NCI-H2029 (cell line): ENCODE measurements at regions not wholly inside any gene's neighbourhood (a gene's known extent, or its start where the extent isn't known, plus 50 kb on each side); places are given as distances from the start of the nearest gene placed in this dataset.
A peak's percentile ranks its signal among the peaks of the same experiment; 100 is the strongest.
"Not testable (repeated sequence)": the region's sequence is repeated elsewhere in the genome, so short reads cannot be mapped to it uniquely, and the experiment has no call there.

Source experiments
- DNase-seq: peaks from one replicate; lab custom pipeline; 2025; lab: John Stamatoyannopoulos, UW

- not testable (repeated sequence) for DNase-seq
Observed at GRCh38 chr2:85969367-85969766, 80.6 kb upstream of the ST3GAL5 start.

- not testable (repeated sequence) for DNase-seq
Observed at GRCh38 chr2:85965770-85966169, 77.0 kb upstream of the ST3GAL5 start.

- not testable (repeated sequence) for DNase-seq
Observed at GRCh38 chr2:85963747-85964418, 75.1 kb upstream of the ST3GAL5 start.

DNA sequence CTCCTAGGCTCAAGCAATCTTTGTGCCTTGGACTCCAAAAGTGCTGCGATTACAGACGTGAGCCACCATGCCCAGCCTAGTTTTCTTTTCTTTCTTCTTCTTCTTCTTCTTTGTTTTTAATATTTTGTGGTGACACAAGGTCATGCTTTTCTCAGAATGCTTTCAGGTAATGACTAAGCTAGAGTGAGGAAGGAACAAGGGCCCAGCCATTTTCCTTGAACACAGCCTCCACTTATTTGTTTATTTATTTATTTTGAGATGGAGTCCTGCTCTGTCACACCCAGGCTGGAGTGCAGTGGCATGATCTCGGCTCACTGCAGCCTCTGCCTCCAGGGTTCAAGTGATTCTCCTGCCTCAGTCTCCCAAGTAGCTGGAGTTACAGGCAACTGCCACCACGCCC is 74.3 kb upstream of the ST3GAL5 start:
- DNase-seq, result no peak

DNA sequence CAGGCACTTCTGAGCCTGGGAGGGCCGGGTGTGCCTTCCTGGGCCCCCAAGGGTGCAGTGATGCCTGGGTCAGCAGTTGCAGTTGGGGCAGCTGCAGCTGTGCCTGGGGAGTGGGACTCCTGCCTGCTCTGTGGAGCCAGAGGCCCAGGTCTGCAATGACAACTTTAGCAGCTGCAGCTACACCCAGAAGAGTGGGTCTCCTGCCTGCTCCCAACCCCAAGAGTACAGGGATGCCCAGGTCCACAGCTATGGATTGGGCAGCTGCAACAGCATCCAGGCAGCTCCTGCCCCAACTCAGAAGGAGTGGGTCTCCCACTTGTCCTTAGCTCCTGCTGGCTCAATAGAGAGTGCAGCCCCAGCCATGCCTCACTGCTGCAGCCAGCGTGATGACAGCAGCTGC is 73.0 kb upstream of the ST3GAL5 start:
- DNase-seq, result no peak

DNA sequence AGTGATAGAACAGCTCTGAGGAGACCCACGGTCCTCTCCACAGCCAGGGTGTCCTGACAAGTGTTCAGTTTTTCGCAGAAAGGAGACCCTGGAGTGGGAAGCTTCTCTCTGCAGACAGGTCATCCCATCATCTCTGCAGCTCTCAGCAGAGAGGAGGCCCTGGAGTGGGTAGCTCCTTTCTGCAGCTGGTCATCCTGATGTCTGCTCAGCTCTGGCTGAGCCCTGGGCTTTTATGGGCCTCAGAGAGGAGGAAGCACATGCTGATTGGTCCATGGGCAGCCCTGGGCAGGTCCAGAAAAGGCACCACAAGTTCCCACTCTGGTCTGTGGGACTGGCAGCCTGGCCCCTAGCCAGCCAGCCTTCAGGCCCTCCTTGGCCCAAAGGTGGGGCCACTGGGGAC is 72.3 kb upstream of the ST3GAL5 start:
- DNase-seq, result no peak

DNA sequence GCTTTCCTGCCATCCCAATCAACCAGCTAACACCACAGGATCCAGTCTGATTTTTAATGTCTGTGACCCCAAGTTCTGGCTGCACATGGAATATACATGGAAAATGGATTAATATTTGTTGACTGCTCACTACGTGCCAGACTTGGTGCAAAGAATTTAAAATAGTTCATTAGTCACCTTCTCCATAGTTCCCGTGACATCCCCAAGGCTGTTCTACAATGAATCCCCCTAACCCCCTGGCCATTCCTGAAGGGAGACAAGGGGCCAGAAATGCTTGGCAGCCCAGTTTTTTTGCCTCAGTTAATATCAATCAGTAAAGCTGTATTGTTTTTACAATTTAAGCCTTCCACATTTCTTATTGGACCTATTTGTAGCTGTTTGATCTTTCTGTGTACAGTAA is 71.0 kb upstream of the ST3GAL5 start:
- DNase-seq, result no peak

- DNase-seq, result no peak
Observed at GRCh38 chr2:85959185-85959584, 70.4 kb upstream of the ST3GAL5 start.

DNA sequence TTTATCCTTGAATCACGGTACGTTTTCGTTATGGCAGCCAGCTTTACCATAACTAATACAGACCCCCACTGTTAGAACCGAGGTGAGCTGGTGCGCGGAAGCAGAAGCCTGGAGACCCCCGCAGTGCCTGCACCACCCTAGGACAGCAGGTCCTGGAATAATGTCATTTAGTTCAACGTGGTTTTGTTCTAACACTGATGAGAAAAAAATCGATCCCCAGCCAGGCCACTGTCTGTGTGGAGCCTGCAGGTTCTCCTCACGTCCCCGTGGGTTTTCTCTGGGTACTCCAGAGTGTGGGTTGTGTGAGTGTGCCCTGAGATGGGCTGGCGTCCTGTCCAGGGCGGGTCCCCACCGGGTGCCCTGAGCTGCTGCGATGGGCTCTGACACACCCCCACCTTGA is 69.9 kb upstream of the ST3GAL5 start:
- DNase-seq, result no peak

DNA sequence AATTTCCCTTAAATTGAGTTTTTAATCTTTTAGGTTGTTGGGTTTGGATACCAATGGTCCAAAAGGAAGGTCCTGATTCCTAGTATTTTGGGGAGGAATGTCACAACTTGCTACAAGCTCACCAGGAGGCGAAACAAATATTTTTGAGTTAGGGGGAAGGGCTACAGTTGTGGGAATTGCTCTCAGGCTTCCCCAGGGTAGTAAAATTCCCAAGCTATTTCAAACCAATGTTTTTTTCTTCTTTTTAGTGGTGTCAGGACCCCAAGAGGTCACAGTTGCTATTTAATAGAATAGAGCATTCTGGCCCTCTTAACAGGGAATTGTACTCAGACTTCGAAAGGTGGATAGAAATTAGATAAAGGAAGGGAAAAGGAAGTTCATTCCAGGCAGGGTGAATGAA is 68.5 kb upstream of the ST3GAL5 start:
- no peak for DNase-seq

DNA sequence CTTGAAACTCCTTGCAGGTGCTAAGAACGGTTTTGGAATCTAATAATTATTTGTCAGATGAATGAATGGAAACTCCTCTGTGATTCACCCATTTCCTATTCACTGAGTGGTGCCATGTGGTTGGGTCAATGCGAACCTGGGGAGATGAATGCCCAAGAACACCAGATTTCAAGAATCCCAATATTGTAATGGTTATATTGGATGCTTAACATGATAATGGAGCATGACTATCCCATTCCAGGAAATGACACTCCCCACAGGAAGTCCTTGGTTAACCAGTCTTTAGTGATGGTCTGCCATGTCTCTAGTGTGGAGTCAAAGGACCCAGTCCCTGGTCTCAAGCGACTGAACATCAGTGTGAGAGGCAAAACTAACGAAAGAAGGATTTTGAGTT is 67.9 kb upstream of the ST3GAL5 start:
- no peak for DNase-seq

DNA sequence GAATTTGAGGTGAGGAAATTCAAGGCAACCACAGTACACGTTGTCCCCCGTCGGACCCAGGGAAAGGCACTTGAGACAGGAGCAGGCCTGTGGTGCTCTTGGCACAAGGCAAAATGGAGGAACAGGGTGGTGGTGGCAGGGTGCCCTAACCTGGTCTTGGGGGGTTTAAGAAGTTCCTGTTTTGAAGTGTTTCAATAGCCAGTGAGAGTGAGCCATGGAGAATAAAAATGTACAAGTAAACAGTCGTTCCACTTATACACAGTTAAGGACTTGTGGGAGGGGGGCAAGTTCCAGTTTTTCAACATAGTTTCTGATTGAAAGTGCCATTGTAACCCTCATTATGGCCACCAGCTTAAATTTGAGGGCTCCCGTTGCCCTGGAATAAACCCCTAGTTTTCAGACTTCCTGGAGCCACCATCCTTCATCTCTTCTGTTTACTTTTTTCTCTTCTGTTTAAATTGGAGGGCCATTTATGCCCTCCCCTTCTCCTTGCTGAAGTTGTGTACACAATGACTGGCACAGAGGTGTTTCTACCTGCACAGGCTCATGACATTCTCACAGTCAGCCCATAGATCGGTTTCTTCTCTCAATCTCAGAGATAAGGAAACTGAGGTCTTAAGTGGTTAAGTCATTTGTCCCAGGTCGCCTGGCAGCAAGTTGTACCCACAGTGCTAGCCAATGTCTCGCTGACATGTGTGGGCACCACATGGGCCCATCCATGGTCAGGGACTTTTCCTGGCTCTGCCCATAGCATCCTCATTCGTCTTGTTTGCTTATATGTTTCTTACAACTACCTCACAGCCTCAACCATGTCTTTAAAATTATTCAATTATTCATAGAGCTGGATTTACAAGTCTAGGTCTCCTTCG is 66.0 kb upstream of the ST3GAL5 start:
- DNase-seq, result peak; percentile 68

DNA sequence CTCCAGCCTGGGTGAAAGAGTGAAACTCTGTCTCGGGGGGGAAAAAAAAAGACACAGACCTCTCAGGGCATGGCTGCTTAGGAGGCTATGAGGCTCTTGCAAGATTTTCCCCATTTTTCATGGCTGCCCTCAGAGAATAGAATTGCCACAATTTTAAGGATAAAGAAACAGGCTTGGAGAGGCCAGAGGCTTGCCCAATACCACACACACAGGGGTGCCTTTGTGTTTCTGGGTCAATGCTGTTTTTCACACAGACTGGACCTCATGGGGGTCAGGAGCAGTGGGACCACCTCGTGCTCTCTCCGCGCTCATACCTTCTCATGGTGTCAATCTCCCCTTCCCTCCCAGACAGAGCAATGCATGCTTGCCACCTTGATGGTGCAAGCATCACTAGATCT is 65.4 kb upstream of the ST3GAL5 start:
- no peak for DNase-seq

DNA sequence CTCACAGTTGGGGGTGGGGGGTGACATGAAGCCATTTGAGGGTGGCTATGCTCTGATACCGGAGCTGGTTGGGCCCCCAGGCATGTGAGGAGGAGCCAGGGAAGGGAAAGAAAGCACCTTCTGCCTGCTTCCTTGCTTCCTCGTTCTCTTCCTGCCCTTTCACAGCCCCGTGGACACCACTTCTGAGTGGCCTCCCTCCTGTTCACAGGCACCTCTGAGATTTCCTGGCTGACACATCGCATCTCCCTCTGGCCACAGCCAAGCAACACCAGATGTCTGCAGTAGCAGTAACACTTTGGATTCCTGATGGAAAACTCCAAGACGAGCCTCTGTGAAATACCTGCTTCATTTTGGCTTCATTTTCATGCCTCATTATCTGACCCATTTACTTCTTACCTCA is 64.7 kb upstream of the ST3GAL5 start:
- DNase-seq, result no peak

GRCh38 chr2:85952196-85952734 is 63.5 kb upstream of the ST3GAL5 start:
- DNase-seq, result no peak

DNA sequence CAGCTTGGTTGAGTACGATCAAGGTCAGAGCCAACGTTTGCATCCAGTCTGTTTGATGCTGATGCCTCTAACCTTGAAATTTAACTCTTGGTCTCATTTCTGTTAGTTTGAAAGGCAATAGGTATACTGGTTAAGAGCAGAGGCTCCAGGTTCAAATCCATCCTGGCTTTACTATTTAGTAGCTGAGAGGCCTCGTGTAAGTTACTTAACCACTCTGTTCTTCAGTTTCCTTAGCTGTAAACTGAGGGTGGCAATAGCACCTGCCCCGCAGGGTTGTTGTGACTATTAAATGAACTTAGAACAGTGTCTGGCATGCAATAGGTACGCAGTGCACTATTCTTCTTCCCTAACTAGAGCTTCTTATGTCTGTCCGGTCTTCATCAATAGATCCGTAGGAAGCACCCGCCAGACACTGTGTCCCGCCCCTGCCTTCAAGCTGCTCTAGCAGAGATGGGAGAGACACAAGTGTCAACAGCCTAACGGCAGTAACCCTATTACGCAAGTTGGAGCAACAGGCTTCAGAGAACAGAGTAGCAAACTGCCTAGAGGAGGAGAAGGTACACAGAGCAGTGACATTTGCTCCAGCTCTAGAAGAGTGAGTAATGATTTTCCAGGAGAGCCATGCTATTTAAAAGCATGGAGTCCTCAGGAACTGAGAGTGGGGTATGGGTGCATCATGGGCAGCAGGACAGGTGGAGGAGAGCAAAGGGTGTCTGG is 62.7 kb upstream of the ST3GAL5 start:
- DNase-seq, result no peak

DNA sequence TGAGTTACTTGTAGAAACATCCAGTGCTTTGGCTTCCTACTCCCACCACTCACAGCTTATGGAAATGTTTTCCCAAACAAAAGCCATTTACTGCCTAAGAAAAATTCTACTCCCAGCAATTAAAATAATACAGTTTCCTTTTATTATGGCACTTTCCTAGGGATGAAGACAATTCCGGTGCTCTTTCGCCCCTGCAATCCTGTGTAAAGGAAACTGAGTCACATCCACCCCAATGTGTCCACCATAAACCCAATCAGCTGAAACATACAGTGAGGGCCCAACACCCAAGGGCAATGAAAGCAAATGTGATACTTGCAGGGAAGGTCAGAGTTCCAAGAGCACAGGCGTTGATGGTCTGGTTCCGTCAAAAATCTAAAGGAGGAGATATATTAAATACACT is 62.0 kb upstream of the ST3GAL5 start:
- DNase-seq, result no peak

GRCh38 chr2:85949280-85949679 is 60.5 kb upstream of the ST3GAL5 start:
- DNase-seq, result peak; percentile 32

DNA sequence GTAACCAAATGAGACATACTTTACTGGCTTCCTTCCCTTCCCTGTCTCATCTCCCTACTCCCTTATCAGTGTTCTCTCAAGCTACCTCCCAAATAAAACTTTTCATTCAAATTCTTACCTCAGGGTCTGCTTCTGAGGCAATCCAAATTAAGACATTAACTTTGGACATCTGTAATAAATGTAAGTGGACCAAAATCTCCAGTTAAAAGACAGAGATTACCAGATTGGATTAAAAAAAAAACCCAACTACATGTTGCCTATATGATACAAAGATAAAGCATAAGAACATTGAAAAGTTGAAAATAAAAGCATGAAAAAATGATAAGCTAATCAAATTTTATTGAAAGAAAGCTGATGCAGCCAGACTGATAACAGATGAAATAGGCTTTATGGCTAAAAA is 58.8 kb upstream of the ST3GAL5 start:
- DNase-seq, result no peak

- peak; percentile 26 for DNase-seq
Observed at GRCh38 chr2:85945586-85945985, 56.8 kb upstream of the ST3GAL5 start.

DNA sequence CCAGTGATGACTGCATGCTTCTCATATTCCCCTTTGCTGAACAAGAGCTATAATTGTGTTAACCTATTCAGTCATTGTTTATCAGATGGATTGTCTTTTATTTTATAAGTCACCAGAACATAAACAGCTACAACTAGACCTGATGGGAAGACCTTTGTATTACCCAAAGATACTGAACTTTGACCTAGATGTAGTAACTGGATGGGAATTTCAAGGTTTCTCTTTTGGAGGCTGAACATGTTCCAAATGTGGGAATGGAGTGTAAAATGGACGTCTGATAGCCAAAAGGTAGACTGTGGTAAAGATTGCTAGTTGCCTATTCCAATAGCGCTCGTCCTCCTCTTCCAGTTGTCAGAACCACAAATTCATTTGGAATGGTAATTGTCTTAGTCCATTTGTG is 56.4 kb upstream of the ST3GAL5 start:
- DNase-seq, result no peak

- DNase-seq, result no peak
Observed at GRCh38 chr2:85942346-85942957, 53.7 kb upstream of the ST3GAL5 start.
